GM18508 (cell line): ENCODE measurements at regions not wholly inside any gene's neighbourhood (a gene's known extent, or its start where the extent isn't known, plus 50 kb on each side); places are given as distances from the start of the nearest gene placed in this dataset.
"Not testable (repeated sequence)": the region's sequence is repeated elsewhere in the genome, so short reads cannot be mapped to it uniquely, and the experiment has no call there.

Source experiments
- ATAC-seq: cut with Tn5 transposase; IDR thresholded peaks from one replicate; pipeline ENCODE4 v1.9.1; 2021; ENCODE audit warnings: moderate number of reproducible peaks; ENCODE audit not compliant: insufficient read depth, unreplicated experiment

DNA sequence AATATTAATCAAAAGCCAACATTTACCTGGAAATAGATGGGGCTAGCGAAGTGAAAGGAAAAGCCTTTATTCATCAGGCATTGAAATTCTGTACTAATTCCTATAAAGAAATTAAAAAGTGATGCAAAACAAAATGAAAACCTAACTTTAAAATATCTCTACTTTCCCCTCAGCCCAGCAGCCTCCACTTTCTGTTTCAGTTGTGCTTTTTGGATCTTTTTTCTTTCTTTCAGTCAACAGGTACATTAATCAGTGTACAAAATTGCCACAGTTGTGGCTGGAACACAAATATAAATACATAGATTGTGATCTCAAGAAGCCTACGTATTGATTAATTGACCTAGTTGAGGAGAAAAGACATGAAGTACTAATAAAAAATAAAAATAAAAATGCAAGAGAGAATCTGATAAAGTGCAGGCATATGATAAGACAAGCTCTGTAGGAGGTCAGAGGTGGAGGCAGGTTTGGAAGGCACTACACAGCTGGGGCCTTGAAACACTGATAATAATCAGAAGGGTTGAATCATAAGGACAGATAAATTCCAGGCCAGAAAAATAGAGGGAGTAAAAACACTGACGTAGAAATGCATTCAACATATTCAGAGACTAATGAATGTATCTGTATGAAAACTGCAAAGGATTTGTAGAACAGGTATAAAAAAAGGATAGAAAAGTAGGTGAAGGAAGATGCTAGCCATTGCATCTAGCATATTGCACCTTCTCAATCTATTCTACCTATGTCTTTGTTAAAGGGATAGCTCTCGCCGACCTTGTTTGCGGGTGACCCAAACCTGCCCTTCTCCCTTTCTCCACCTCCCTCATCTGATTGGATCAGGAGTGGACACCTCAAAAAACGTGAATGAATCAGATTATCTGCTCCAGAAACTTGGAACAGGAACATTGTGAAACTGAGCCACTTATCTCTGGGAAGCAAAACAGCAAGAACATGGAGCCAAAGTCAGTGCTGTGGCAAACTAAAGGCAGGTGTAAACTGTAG is 607.8 kb upstream of the ADGRL2 start:
- no peak for ATAC-seq

GRCh38 chr1:81190003-81190402 is 610.7 kb upstream of the ADGRL2 start:
- no peak for ATAC-seq

DNA sequence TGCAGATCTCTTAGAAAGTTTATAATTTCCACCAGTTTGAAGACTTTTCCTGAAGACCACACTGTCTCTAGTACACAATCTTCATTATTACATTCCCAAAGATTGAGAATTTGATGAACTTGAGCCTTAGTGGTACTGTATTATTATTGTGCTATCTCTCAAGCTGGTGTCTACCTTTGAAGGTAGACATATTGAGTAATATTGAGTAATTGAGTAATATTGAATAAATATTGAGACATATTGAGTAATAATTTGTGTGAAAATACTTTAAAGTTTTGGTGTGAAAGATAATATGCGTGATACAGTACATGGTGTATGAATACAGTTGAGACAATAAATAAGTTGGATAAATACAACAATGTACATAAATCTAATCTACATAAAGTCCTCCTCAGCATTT is 613.1 kb upstream of the ADGRL2 start:
- ATAC-seq, result no peak

- ATAC-seq, result no peak
These were observed 614.5 kb upstream of the ADGRL2 start for GRCh38 chr1:81186261-81186660.

GRCh38 chr1:81183553-81183952 is 617.2 kb upstream of the ADGRL2 start:
- no peak for ATAC-seq

GRCh38 chr1:81183051-81183450 is 617.7 kb upstream of the ADGRL2 start:
- ATAC-seq, result no peak

GRCh38 chr1:81179242-81179641 is 621.5 kb upstream of the ADGRL2 start:
- no peak for ATAC-seq

DNA sequence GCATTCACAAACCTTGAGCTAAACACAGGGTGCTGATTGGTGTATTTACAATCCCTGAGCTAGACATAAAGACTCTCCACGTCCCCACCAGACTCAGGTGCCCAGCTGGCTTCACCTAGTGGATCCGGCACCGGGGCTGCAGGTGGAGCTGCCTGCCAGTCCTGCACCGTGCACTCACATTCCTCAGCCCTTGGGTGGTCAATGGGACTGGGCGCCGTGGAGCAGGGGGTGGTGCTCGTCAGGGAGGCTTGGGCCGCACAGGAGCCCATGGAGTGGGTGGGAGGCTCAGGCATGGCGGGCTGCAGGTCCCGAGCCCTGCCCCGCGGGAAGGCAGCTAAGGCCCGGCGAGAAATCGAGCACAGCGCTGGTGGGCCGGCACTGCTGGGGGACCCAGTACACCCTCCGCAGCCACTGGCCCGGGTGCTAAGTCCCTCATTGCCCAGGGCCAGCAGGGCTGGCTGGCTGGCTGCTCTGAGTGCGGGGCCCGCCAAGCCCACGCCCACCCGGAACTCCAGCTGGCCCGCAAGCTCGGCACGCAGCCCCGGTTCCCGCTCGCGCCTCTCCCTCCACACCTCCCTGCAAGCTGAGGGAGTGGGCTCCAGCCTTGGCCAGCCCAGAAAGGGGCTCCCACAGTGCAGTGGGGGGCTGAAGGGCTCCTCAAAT is 622.2 kb upstream of the ADGRL2 start:
- not testable (repeated sequence) for ATAC-seq

DNA sequence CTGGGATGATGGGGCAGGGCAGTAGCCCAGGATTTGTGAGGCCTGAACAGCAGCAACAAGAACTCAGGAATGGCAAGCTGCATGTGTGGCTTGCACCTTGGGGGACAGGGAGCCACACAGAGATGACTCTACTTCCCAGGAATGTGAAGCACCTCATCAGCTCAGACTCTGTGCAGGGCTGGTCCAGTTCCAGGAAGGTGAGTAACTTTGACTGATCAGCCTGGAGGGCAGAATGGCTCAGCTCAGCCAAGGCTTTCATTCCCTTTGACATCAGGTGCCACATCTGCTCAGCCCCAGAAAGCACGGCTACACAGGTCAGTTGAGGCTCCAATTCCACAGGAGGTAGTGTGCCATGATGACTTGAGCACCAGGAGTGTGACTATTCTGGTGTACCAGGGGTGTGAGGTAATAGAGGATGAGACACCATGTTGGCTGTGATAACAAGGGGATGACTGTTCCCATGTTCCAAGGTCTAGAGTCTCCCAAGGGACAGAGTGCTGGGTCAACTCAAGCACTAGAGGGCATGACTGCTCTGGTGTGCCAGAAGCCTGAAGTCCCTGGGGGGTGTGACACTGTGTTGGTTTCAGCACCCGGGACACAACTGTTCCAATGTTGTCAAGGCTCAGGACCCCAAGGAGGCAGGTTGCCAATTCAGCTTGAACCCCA is 625.8 kb upstream of the ADGRL2 start:
- ATAC-seq, result no peak

GRCh38 chr1:81174052-81174451 is 626.7 kb upstream of the ADGRL2 start:
- no peak for ATAC-seq

DNA sequence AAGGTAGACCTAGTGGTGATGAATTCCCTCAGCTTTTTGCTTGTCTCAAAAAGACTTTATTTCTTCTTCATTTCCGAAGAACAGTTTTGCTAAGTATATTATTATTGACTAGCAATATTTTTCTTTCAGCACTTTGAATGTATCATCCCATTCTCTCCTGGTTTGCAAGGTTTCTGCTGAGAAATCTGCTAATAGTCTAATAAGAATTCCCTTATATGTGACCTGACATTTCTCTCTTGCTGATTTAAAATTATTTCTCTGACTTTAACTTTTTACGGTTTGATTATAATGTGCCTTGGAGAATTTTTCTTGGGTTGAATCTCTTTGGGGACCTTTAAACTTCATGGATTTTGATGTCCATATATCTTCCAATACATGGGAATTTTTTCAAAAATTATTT is 628.3 kb upstream of the ADGRL2 start:
- no peak for ATAC-seq

GRCh38 chr1:81170721-81171120 is 630.0 kb upstream of the ADGRL2 start:
- no peak for ATAC-seq

GRCh38 chr1:81165963-81166362 is 634.8 kb upstream of the ADGRL2 start:
- ATAC-seq, result no peak

- no peak for ATAC-seq
These were observed 640.0 kb upstream of the ADGRL2 start for GRCh38 chr1:81160696-81161095.

DNA sequence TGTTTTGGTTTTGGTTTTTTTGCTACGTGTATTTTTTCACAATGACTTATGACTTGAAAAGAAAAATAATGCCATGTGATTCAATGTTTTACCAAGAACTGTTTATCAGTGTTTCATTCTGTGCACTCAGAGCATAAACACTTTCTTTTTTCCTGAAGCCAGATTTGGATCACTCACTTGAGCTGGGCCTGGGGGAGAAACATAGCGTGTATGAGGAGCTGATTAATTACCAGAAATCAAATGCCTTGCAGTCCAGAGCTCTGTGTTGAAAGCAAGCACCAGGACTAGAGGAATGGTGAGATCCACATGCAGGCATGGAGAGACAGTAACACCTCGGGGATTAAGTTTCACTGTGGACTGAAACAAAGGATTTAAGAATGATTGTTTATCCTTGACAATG is 642.1 kb upstream of the ADGRL2 start:
- no peak for ATAC-seq

- ATAC-seq, result no peak
These were observed 643.0 kb upstream of the ADGRL2 start for GRCh38 chr1:81157686-81158085.

- no peak for ATAC-seq
These were observed 643.8 kb upstream of the ADGRL2 start for GRCh38 chr1:81156887-81157286.

DNA sequence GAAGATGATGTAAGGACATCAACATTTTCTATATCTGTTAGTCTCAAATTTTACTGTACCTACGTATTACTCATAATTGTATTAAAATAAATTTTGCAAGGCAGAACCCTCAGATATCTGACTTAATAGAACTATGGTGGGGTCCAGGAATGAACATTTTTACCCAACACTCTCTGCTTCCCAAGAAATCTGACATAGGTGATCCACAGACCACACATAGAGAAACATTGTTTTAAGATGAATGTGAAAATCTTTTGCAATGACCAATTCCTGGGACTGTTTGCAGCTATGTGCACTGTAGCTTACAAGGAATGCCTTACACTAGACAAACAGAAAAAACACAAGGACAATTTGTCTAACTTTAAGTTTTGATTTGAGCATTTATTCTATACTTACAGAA is 645.6 kb upstream of the ADGRL2 start:
- no peak for ATAC-seq

- ATAC-seq, result no peak
These were observed 649.5 kb upstream of the ADGRL2 start for GRCh38 chr1:81151206-81151605.

DNA sequence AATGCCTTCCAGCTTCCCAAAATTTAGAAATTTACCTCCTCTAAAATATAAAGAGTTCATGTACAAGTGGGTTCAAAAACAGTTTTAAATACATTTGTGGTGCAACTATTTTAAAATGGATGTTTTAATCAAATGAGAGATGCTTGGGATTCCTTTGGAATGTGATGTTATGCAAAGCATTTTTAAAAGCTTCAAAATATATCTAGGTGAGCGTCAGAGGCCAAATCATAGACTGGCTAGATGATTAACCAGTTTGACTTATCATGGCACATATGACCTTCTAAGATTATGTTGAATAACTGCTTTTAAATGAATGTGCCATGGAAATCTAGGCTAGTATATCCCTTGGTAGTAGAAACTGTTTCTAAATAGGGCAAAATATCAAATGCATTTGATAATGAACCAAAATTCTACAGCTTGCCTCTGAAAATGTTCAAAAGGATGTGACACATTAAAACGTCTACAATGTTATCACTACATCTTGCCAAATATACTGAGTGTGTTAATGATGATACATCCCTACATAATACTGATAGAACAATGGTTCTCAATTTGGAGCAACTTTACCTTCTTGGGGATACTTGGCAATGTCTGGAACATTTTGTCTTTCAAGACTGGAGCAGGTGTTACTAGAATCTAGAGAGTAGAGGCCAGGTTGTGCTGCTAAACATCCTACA is 650.9 kb upstream of the ADGRL2 start:
- ATAC-seq, result no peak
